ENCODE measurements at regions not wholly inside any gene's neighbourhood (a gene's known extent, or its start where the extent isn't known, plus 50 kb on each side); places are given as distances from the start of the nearest gene placed in this dataset.

GRCh38 chr2:64735504-64735903, 81.8 kb upstream of the SERTAD2 start:
- TF ChIP-seq POLR2A (IDR thresholded peaks at IDR 0.05) (no peak), CTCF (IDR thresholded peaks at IDR 0.05) (no peak)
